Panc1 (cell line): ENCODE measurements at regions not wholly inside any gene's neighbourhood (a gene's known extent, or its start where the extent isn't known, plus 50 kb on each side); places are given as distances from the start of the nearest gene placed in this dataset.

Source experiments
- ATAC-seq: fragments of 200-7000 bp; cut with Tn5 transposase; 2 replicates; pipeline ENCODE4 v1.9.1; 2020; ENCODE audit warnings: mild to moderate bottlenecking, moderate library complexity
- BruUV-seq: library from RNA; stranded (reverse); fragments of 400-500 nt; replicated peaks from 2 replicates; lab custom pipeline; 2021; lab: Mats Ljungman, UMichigan
- CTCF ChIA-PET: fragments of 300-600 bp; sonication (Branson Sonifier 250); formaldehyde crosslinking; loops from one replicate; lab custom pipeline; 2022; ENCODE audit warnings: antibody characterized with exemption; lab: Charles Lee
- POLR2A ChIA-PET: fragments of 300-600 bp; sonication (Branson Sonifier 250); formaldehyde crosslinking; loops from one replicate; lab custom pipeline; 2022; ENCODE audit warnings: antibody characterized with exemption; lab: Charles Lee
- DNase-seq: peaks from one replicate; pipeline ENCODE4 v3.0.0-alpha.2; 2010; ENCODE audit warnings: low read depth, low spot score
- H3K27ac ChIP-seq: 2 replicates; pipeline ENCODE4 v1.5.1; 2011; ENCODE audit warnings: mild to moderate bottlenecking, low read length, inconsistent platforms
- H3K27me3 ChIP-seq: fragments of 200-500 bp; sonication (Bioruptor generic); 2 replicates; pipeline ENCODE4 v1.6.0; 2014; ENCODE audit warnings: low read length, inconsistent platforms; ENCODE audit not compliant: control insufficient read depth, insufficient read depth
- H3K36me3 ChIP-seq: fragments of 200-500 bp; sonication (Bioruptor generic); 2 replicates; pipeline ENCODE4 v1.5.1; 2014; ENCODE audit warnings: inconsistent platforms, mild to moderate bottlenecking, low read length, moderate library complexity; ENCODE audit not compliant: control insufficient read depth, insufficient read depth
- H3K4me1 ChIP-seq: 2 replicates; pipeline ENCODE4 v1.5.1; 2011; ENCODE audit warnings: inconsistent platforms, mild to moderate bottlenecking, low read length, moderate library complexity; ENCODE audit not compliant: control insufficient read depth, insufficient read depth
- H3K4me3 ChIP-seq, 2 experiments: 2 replicates each; pipeline ENCODE4 v1.5.1; 2011 to 2012; ENCODE audit warnings: low read depth in 2 of 2, low read length in 2 of 2, mild to moderate bottlenecking in 2 of 2, inconsistent platforms in 1 of 2, moderate library complexity in 1 of 2
- H3K9me3 ChIP-seq: fragments of 200-500 bp; sonication (Bioruptor generic); 2 replicates; pipeline ENCODE4 v1.5.1; 2014; ENCODE audit warnings: low read depth, mild to moderate bottlenecking, inconsistent platforms, low read length, moderate library complexity; ENCODE audit not compliant: control insufficient read depth, insufficient read depth
- POLR2AphosphoS5 ChIP-seq: IDR thresholded peaks from 2 replicates; pipeline ENCODE4 v1.6.1; 2012; ENCODE audit warnings: mild to moderate bottlenecking, low read depth, low read length, moderate library complexity
- SIN3A ChIP-seq: IDR thresholded peaks from 2 replicates; pipeline ENCODE4 v1.6.1; 2012; ENCODE audit warnings: low read depth, mild to moderate bottlenecking, low read length, moderate library complexity, borderline replicate concordance; ENCODE audit not compliant: insufficient read depth
- TCF7L2 ChIP-seq: IDR thresholded peaks from 2 replicates; pipeline ENCODE4 v1.6.1; 2011; ENCODE audit warnings: mild to moderate bottlenecking, low read depth, low read length, inconsistent platforms
- in situ Hi-C: cut with HindIII; loops from 2 replicates; pipeline ENCODE4 v1.10.0; 2016; ENCODE audit warnings: low sequenced_read_pairs, low pct_unique_long_range_greater_than_20kb
- intact Hi-C: fragments of 100-400 bp; cut with micrococcal nuclease; formaldehyde crosslinking; loops from one replicate; pipeline ENCODE4 v1.10.0; 2022; ENCODE audit not compliant: unreplicated experiment
- TF ChIP-seq, protein P1 (sequence below), 2 experiments: IDR thresholded peaks; 2 replicates each; pipeline ENCODE4 v1.6.1; 2011 to 2012; ENCODE audit warnings: low read depth in 2 of 2, control low read depth in 1 of 2, low read length in 1 of 2, mild to moderate bottlenecking in 1 of 2, moderate library complexity in 1 of 2; ENCODE audit not compliant: insufficient read depth in 1 of 2
- TF ChIP-seq, protein P2 (sequence below): fragments of 450-650 bp; IDR thresholded peaks from 2 replicates; pipeline ENCODE4 v1.5.1; 2017; ENCODE audit warnings: mild to moderate bottlenecking

DNA sequence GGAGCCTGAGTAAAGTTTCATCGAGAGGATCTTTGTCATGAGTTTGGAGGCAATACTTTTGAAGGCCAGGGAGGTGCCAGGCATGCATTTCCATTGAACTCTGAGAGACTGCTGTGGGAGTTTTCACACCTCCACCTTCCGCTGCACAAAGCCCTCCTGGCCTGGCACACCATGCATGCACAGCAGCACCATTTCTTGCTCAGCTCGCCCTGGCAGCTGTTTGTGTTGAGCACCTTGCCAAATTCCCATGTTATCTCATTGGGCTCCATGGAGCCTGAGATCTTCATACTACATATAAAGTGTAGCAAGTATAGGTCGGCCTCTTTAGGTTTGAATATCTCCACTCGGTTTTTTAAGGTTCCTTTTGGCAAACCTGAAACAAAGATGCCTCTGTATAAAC is 125.7 kb upstream of the CLINT1 start:
- intact Hi-C loops, result no loop called here
- BruUV-seq, result no TSS peak
- CTCF ChIA-PET, result no interaction called here

DNA sequence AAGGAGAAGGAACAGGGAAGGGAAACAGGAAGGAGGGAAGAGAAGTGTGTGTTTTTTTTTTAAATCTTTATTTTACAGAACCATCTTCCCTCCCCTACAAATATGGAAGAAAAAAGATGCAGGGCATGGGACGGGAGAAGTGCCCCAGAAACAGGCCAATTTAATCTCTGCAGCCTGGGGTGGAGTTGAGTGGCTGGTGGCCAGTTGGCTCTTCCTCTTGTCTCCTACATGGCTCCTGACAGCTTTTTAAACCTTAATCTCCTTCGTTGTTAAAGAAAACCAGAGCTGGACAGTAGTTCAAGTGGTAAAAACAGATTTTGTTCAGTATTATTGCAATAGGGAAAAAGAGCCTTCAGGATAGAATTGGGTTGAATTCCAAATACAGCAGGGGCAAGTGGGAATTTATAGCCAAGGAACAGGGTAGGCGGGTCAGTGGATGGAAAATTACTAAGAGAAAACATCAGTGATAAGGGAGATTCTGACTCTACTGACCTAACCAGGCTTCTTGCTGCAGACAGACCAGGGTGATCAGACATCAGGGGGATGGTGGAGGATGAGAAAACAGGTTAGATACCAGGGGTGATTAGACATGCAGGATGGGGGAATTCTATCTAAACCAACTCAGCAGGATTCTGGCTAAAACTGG is 125.1 kb upstream of the CLINT1 start:
- CTCF ChIA-PET, result no interaction called here
- in situ Hi-C loops, result no loop called here
- no peak for DNase-seq
- ATAC-seq, result no peak
- Histone ChIP-seq H3K36me3 (no peaks in the 10 kb centered on the region), H3K9me3 (no peaks in the 10 kb centered on the region), H3K27me3 (no peaks in the 10 kb centered on the region), H3K27ac (no peak overlapping the region), H3K4me1 (no peaks in the 10 kb centered on the region), H3K4me3 (no peak overlapping the region)
- intact Hi-C loops, result no loop called here
- no TSS peak for BruUV-seq
- TF ChIP-seq, protein P1, sequence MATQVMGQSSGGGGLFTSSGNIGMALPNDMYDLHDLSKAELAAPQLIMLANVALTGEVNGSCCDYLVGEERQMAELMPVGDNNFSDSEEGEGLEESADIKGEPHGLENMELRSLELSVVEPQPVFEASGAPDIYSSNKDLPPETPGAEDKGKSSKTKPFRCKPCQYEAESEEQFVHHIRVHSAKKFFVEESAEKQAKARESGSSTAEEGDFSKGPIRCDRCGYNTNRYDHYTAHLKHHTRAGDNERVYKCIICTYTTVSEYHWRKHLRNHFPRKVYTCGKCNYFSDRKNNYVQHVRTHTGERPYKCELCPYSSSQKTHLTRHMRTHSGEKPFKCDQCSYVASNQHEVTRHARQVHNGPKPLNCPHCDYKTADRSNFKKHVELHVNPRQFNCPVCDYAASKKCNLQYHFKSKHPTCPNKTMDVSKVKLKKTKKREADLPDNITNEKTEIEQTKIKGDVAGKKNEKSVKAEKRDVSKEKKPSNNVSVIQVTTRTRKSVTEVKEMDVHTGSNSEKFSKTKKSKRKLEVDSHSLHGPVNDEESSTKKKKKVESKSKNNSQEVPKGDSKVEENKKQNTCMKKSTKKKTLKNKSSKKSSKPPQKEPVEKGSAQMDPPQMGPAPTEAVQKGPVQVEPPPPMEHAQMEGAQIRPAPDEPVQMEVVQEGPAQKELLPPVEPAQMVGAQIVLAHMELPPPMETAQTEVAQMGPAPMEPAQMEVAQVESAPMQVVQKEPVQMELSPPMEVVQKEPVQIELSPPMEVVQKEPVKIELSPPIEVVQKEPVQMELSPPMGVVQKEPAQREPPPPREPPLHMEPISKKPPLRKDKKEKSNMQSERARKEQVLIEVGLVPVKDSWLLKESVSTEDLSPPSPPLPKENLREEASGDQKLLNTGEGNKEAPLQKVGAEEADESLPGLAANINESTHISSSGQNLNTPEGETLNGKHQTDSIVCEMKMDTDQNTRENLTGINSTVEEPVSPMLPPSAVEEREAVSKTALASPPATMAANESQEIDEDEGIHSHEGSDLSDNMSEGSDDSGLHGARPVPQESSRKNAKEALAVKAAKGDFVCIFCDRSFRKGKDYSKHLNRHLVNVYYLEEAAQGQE (IDR thresholded peaks at IDR 0.05; ENCODE audit: insufficient read depth in 1 of 2, low read depth in 2 of 2, low read length in 1 of 2), result no peak
- TF ChIP-seq POLR2AphosphoS5, result no peak
- TF ChIP-seq, protein P2, sequence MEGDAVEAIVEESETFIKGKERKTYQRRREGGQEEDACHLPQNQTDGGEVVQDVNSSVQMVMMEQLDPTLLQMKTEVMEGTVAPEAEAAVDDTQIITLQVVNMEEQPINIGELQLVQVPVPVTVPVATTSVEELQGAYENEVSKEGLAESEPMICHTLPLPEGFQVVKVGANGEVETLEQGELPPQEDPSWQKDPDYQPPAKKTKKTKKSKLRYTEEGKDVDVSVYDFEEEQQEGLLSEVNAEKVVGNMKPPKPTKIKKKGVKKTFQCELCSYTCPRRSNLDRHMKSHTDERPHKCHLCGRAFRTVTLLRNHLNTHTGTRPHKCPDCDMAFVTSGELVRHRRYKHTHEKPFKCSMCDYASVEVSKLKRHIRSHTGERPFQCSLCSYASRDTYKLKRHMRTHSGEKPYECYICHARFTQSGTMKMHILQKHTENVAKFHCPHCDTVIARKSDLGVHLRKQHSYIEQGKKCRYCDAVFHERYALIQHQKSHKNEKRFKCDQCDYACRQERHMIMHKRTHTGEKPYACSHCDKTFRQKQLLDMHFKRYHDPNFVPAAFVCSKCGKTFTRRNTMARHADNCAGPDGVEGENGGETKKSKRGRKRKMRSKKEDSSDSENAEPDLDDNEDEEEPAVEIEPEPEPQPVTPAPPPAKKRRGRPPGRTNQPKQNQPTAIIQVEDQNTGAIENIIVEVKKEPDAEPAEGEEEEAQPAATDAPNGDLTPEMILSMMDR, result no peak
- TF ChIP-seq TCF7L2, result no peak
- no peak for TF ChIP-seq SIN3A
- POLR2A ChIA-PET, result no interaction called here

More for the DNA sequence above, 125.7 kb upstream of the CLINT1 start:
- H3K9me3 ChIP-seq, result no peaks in the 10 kb centered on the region
- DNase-seq (no peak), ATAC-seq (no peak)
- TF ChIP-seq, protein P2, result no peak
- no peak for TF ChIP-seq TCF7L2
- no peak for TF ChIP-seq POLR2AphosphoS5
- TF ChIP-seq SIN3A, result no peak
- TF ChIP-seq, protein P1 (IDR thresholded peaks at IDR 0.05; ENCODE audit: insufficient read depth in 1 of 2, low read depth in 2 of 2, low read length in 1 of 2), result no peak
- no peaks in the 10 kb centered on the region for H3K4me1 ChIP-seq
- POLR2A ChIA-PET, result no interaction called here
- no peaks in the 10 kb centered on the region for H3K27me3 ChIP-seq
- no peaks in the 10 kb centered on the region for H3K36me3 ChIP-seq
- in situ Hi-C loops, result no loop called here
- H3K27ac ChIP-seq, result no peak overlapping the region
- no peak overlapping the region for H3K4me3 ChIP-seq
